Stimulated activated CD4-positive, alpha-beta T cell treated with anti-CD3 and anti-CD28 coated beads, Interleukin-12 subunit alpha, Interleukin-12 subunit beta, amount 100 ng/mL, for 24 hours (primary cell): ENCODE measurements at regions not wholly inside any gene's neighbourhood (a gene's known extent, or its start where the extent isn't known, plus 50 kb on each side); places are given as distances from the start of the nearest gene placed in this dataset.
"Not testable (repeated sequence)": the region's sequence is repeated elsewhere in the genome, so short reads cannot be mapped to it uniquely, and the experiment has no call there.

Experiments
- DNase-seq, 2 experiments: peaks; one replicate each; pipeline ENCODE4 v3.0.0-alpha.2; 2020; ENCODE audit warnings: low read depth in 2 of 2

DNA sequence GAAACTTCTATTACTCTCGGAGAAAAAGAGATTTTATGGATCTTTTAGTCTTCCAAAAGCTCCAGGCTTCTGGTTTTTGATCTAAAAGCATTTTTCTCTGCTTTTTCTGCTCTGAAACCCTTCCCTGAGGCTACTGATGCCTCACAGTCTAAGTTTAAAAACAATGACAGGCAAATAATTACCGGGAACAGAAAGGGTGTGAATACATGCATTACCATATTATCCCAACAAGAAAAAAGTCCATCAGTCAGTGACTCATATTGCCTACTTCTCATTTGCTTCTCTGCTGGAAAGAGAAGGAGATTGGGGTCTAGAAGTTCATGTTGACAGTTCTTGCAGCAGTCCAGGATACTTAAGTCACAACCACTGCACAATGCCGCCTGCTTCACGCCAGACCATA lies 482.9 kb upstream of the C16orf82 start:
- no peak for DNase-seq

DNA sequence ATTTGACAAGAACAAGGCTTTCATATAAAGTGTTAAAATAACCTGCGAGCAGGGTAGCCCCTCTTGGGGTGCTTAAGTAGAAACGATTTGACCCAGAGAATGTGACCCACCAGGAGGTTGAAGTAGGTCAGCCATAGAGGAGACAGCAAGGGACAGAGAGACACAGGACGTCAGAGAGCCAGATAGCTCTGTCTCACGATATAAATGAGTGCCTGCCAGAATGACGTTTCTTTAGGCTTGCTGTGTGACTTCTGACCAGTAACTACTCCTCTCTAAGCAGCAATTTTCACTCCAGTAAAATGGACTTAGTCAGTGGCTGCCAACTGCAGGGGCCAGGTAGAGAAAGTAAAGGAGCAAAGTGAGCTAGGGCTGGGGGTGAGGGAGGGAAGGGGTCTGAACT lies 473.0 kb upstream of the C16orf82 start:
- no peak for DNase-seq

DNA sequence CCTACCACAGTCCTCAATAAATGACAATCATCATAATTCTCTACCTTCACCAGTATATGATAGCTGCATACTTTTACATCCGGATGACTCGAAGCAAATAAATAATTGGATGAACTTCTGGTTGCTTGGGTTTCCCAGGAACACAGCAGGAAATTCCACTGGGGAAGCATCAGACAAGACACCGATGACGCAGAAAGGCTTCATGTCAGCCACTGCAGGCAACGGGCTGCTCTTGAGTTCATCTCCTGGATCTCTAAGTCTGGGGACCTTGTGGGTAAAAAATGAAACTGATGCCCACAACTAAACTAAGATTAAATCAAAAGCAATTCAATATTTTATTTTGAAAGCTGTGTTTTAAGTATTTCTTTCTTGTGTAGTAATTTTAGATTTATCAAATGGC lies 472.1 kb upstream of the C16orf82 start:
- no peak for DNase-seq

DNA sequence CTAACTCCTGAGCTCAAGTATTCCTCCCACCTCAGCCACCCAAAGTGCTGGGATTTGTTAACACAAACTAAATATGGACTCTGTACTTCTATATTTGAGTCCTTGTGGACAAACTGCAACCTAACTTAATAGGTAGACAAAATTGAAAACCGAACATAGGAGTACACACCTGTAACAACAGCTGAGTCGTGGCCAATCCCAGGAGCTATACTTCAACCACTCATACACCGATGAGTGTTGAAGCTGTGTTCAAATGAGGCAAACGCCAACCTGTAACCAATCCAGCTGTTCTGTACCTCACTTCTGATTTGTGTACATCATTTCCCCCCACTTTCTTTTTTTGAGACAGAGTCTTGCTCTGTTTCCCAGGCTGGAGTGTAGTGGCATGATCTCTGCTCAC lies 471.5 kb upstream of the C16orf82 start:
- DNase-seq = no peak

DNA sequence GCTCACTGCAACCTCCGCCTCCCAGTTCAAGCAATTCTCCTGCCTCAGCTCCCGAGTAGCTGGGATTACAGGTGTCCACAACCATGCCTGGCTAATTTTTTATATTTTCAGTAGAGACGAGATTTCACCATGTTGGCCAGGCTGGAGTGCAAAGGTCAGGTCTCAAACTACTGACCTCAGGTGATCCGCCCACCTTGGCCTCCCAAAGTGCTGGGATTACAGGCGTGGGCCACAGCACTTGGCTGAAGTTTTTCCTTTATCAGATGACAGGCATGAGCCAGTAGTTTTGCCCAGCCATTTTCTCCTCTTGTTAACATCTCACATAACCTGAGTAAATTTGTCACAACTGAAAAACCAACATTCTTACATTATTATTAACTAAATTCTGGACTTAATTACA lies 470.7 kb upstream of the C16orf82 start:
- DNase-seq = not testable (repeated sequence)

DNA sequence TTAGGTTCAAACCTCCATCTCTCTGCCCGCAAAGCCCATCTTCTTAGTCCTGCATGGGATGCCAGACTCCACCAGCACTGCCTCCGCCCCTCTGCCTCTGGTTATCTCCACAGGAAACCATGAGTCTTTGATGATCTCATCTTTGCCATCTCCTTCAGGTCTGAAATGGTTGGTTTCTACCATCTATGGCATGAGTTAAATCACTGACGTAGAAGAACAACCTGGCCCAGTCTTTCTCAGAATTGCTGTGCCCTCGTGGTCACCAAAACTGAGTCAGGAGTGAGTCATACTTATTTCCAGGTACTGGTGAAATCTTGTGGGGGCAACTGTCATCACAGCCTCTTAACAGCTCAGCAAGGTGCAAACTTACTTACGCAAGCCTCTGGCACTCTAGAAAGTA lies 468.7 kb upstream of the C16orf82 start:
- peak; percentile 47 to 59 for DNase-seq

DNA sequence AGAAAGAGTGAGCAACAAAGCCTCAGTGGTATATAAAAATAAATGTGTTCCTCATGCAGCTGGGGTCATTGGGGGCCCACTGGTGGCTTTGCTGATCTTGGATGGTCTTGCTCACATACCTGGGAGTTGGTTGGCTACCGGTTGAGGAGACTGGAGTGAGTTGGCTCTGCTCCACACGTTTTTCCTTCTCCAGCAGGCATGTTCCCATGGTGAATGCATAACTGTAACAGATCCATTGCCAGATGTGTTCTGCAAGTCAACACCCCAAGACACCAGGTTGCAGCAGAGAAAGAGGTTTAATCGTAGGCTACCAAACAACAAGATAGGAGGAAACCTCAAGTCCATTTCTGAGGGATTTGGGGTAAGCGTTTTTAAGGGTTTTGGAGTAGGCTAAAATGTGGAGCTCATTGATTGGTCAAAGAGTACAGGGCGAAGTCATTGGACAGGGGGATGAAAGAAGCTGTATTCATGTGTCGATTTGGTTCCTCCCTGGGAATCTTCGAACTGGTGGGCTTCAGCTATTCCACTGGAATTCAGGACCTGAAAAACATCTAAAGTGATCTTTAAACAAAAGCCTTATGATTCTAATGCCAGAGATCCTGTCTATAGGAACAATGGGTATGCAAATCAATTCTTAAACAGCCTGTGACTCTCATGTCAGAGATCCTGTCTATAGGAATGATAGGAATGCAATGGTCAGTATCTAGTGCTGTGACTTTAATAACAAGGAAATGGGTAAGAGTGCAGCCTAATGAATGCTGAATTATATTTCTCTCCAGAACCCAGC lies 467.5 kb upstream of the C16orf82 start:
- no peak for DNase-seq

DNA sequence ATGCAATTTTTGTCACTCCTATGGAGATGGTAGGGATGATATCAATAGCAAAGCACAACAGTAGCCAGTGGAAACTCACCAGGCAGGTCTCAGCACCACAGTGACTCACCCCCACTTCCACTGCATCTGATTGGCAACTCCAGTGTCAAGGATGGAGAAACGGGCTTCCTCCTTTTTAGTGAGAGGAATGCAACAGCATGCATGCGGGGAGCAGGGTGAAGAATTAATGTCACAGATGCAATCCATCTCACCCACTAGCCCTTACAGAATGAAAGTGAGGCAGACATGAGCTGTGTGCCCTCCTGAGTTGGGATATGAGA lies 467.0 kb upstream of the C16orf82 start:
- no peak for DNase-seq

DNA sequence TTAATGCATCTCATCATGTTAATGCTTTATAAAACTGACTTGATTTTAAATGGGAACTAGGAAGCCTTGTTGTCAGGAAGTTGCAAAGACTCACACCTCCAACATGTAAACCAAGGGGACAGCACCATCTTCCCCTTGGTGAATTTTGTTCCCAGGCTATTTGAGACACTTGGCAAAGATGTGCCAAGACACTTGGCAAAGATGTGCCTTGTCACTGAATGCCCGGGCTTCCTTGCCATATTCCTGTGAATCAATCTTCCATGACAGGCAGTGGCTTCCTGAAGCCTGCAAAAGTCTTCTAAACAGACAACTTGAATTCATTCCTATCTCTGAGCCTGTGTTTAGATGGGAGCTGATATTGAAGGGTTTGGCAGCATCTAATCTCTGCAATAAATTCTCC lies 465.4 kb upstream of the C16orf82 start:
- DNase-seq = no peak

DNA sequence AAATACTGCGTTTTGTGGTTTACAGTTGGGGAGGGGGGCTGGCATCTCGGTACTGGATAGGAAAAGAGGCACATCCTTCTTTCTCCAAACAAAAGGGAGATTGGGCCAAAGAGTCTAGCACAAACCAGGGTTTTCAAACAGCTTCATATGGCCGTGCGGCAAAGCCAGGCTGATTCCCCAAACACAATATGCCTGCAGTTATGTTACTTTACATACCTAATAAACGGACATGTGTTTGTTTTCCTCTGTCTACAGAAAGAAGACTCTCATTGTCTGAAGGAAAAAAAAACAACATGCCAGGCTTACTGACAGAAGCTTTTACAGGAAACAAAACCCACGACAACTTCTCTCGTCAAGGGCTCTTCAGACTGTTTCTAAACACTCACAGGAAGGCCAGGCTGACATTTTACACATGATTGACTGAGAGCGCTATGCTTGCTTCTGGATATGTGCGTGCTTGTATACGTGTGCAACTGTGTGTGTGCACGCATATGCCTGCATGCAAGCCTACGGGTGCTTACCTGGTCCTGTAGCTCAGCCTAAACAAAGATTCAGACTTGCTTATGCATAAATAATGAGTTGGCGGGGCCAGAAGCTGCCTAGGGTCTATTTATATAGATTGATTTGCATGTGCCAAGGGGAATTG lies 461.0 kb upstream of the C16orf82 start:
- no peak for DNase-seq

DNA sequence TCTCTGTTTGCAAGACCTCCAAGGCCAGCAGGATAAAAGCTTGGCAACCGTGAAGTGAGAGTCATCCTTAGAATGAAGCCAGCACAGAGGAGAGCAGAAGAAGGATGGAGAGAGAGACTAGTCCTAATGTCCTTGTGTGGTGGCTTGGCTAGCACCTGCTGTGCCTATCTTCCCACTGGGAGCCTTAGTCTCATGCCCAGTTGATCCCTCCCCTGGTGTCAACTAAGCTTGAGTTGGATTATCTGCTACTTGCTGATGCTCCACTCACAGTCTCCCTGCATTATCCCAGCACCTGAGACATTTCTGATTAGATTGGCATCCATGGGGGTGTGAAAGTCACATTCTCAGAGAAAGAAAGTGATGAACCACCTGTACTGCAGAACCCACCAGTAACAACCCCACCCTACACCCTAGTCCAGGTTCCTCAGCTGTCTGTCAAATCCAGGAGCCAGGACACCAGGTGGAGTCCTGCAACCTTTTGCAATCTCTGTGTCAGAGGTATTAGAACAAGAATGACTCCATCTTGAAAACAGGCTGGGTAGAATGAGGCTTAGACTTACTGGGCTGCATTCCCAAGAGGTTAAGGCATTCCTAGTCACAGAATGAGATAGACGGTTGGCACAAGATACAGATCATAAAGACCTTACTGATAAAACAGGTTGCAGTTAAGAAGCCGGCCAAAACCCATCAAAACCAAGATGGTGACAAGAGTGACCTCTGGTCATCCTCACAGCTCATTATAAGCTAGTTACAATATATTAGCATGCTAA lies 460.2 kb upstream of the C16orf82 start:
- no peak for DNase-seq

DNA sequence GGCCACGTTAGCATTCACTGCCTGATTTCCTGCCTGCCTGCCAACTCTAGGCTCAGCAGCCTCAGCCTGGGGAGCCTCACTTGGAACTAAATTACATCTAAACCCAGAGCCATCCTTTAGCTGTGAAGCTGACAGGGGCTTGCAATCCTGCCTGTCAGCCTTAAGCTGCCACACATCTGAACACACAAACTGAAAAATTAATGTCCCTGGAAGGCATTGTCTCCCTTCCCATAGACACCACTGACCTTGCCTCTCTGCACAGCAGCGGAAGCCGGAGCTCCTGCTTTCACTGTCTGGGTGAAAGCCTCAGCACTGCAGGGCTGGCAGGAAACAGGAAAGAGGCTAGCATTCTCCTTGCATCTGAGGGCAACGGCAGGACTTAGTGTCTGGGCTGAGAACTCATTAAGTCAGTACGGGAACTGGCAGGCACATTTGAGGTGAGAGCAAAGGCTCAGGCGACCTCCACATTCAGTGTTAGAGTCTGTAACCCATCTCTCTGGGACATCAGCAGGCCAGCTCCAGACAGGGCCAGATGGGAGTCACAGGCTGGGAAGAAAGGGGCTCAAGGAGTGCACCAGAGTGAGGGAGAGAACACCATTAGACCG lies 452.4 kb upstream of the C16orf82 start:
- DNase-seq = no peak

DNA sequence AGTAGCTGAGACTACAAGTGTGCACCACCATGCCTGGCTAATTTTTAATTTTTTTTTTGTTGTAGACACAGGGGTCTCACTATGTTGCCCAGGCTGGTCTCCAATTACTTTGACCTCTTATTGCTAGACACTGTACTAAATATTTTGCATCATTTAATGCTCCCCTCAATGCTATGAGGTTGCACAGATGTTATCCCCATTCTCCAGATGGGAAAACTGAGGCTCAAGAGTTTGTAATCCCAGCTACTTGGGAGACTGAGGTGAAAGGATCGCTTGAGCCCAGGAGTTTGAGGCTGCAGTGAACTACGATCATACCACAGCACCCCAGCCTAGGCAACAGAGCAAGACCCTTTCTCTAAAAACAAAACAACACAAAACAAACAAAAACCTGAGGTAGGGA lies 443.3 kb upstream of the C16orf82 start:
- no peak for DNase-seq

DNA sequence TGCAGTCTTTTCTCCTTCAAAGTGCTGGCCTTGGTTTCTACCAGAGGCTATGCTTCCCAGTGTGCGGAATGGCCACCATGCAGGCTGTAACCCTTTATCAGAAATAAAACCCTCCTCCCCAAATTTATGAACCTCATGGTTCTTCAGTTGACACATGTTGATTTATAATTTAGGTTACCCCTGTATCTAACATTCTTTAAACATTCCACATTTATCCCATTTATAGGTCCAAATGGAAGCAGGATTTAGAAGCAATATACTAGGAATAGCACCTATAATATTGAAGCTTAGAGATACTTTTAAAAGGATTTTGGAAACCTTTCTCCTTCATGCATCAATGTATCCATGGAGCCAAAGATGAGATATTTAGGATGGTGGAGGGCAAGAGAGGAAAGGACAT lies 438.8 kb upstream of the C16orf82 start:
- no peak for DNase-seq

DNA sequence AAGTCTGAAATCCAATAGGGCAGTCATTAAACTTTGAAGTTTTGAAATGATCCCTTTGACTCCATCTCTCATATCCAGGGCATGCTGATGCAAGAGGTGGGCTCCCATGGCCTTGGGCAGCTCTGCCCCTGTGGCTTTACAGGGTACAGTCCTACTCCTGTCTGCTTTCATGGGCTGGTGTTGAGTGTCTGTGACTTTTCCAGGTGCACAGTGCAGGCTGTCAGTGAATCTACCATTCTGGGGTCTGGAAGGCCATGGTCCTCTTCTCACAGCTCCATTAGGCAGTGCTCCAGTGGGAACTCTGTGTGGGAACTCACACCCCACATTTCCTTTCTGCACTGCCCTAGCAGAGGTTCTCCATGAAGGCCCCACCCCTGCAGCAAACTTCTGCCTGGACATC lies 435.4 kb upstream of the C16orf82 start:
- DNase-seq = not testable (repeated sequence)

DNA sequence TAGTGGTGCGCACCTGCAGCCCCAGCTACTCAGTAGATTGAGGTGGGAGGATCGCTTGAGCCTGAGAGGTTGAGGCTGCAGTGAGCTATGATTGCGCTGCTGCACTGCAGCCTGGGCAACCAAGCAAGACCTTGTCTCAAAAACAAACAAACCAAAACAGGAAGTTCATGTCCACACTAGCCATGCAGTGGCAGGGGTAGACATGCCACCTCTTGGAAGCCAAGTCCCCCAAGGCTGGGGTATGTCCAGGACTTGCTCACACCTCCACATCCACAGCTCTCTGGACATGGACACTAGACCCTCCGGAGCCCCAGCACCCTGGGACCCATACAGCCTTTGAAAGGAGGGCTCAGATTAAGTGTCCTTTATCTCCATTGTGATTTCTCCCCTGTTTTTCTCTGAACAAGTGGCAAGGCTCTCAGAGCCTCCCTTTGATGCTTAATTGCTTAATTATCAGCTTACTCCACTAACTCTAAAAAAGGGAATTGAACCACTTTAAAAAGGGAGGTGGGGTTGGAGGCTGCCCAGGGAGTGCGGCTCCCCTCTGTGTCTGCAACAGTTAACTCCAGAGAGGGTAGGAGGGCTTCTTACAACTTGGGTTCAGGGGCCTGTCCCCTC lies 424.6 kb upstream of the C16orf82 start:
- DNase-seq = no peak

DNA sequence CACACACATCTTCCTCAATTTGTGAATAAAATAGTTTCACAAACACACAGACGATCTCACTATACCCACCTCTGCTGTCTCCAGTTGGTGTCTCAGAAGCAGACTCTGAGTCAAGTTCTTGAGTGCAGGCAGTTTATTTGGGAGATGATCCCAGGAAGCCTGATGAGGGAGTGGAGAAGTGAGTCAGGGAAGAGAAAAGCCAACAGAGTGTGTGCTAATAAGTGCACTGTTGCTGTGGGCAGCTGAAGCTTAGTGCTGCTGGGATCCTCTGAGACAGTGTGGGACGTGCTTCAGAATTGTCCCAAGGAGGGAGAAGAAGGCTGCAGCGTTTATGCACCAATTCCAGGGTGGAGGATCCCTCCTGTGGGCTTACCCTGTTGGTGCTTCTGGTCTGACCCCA lies 423.2 kb upstream of the C16orf82 start:
- no peak for DNase-seq

DNA sequence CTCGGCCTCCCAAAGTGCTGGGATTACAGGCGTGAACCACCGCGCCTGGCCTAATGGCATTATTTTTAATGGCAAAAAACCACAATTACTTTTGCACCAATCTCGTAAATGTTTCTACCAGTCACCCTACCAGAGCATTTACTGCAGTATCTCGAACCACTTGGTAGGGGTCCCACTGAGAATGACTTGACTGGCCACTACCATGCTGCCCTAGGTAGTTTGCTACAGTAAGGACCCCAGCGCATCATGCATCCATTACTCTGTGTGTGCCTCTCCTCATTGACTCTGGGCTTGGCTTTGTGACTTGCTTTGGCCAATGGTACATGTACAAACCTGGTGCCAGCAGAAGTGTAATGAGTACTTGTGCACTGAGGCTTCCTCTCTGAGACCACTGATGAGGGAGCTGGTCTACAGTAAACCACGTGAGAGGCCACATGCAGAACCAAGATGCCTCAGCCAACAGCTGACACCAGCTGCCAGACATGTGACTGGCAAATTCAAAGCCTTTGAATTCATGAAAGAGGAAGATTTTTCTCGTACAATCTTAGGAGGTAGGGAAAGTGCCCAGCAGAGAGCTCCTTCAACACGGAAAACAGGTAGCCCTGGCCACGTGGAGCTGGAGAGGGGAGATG lies 421.7 kb upstream of the C16orf82 start:
- DNase-seq = no peak

DNA sequence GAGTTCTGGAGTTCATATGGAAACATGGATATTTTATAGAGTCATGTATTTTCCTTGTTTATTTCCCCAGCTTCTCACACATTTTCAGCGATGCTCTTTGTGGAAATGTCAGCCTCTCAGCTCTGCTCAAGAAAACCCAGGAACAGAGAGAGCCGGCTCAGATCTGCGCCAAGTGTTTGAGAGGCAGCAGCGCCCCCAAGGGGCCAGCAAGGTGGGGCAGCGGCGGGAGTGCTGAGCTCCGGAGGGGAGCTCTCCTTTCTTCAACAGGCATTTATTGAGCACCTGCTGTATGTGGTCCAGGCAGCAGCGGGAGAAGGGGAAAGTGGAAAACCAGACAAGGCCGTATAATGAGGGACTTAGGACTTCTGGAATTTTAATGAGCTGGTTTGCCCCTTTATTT lies 421.1 kb upstream of the C16orf82 start:
- DNase-seq = peak in 1 of 2 experiments; percentile 41

DNA sequence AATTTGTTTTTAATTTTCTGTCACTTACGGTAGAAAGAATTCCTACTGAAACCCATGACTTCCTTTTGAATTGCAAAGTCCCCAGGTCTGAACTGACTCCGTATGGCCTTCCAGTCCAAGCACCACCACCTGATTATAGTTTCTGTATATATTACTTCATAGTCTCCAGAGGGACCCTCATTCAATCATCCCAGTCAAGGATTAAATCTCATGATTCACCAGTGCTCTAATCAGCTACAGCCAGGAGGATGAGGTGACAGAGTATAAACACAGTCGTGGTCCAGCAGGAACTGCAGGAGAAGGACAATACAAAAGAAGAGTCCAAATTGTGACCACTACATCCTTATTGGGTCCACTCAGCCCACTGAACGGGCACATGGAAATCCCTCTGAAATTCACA lies 418.9 kb upstream of the C16orf82 start:
- DNase-seq = no peak

DNA sequence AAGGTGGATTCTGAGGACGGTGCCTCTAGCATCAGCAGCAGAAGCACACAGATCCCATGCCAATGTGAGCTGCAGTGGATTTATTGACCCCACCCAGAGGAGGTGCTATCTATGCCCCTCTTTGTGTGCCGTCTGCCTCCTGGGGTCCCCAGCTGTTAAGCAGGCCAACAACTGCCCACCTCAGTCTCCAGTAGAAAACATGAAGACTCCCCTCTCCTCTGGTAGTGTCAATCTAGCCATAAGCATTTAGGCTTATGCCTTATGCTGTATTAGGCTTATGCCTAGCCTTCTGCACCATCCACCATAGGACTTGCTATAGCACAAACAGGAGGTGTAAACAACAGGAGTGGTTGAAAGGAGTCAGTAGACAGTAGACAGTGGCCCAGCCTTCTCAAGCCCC lies 417.9 kb upstream of the C16orf82 start:
- no peak for DNase-seq
